Suprapubic skin (tissue), 4 donors: ENCODE measurements at regions not wholly inside any gene's neighbourhood (a gene's known extent, or its start where the extent isn't known, plus 50 kb on each side); places are given as distances from the start of the nearest gene placed in this dataset.

Experiments used
- CTCF ChIP-seq, 2 donors: fragments of 200-600 bp in 1 of 2; fragments of 450-650 bp in 1 of 2; sonication (generic) in 1 of 2; IDR thresholded peaks; one replicate each; pipeline ENCODE4 v1.5.1; 2016 to 2019; ENCODE audit warnings: antibody characterized with exemption in 2 of 2, mild to moderate bottlenecking in 1 of 2, moderate library complexity in 1 of 2
- EP300 ChIP-seq: sonication (generic); formaldehyde crosslinking; IDR thresholded peaks from one replicate; pipeline ENCODE4 v1.6.1; 2017; ENCODE audit warnings: antibody characterized with exemption
- POLR2A ChIP-seq, 2 donors: fragments of 450-650 bp; IDR thresholded peaks; one replicate each; pipeline ENCODE4 v1.6.1; 2017; ENCODE audit warnings: antibody characterized with exemption in 2 of 2, mild to moderate bottlenecking in 2 of 2, moderate library complexity in 2 of 2
- POLR2AphosphoS5 ChIP-seq, 3 donors: sonication (generic); formaldehyde crosslinking; IDR thresholded peaks; one replicate each; pipeline ENCODE4 v1.6.1; 2017; ENCODE audit warnings: antibody characterized with exemption in 3 of 3

- TF ChIP-seq CTCF (IDR thresholded peaks at IDR 0.05): no peak
- TF ChIP-seq POLR2A (IDR thresholded peaks at IDR 0.05): no peak
- TF ChIP-seq POLR2AphosphoS5 (IDR thresholded peaks at IDR 0.05): no peak
- no peak for TF ChIP-seq EP300
These were observed 107.5 kb downstream of the CYSLTR2 start for GRCh38 chr13:48761256-48761655.
